MCF 10A (cell line): ENCODE measurements at regions not wholly inside any gene's neighbourhood (a gene's known extent, or its start where the extent isn't known, plus 50 kb on each side); places are given as distances from the start of the nearest gene placed in this dataset.

ENCODE experiments used
- BruUV-seq: library from RNA; stranded (reverse); fragments of 400-500 nt; replicated peaks from 2 replicates; lab custom pipeline; 2021; lab: Mats Ljungman, UMichigan
- CTCF ChIA-PET: fragments of 300-600 bp; sonication (Branson Sonifier 250); formaldehyde crosslinking; extraction: SDS; loops from one replicate; lab custom pipeline; 2021; ENCODE audit warnings: antibody characterized with exemption, inconsistent platforms; lab: Yijun Ruan, JAX
- POLR2A ChIA-PET: fragments of 300-600, 350-650 bp; sonication (Branson Sonifier 250); formaldehyde crosslinking; extraction: SDS; loops from one replicate; lab custom pipeline; 2020; ENCODE audit warnings: antibody characterized with exemption, inconsistent platforms; lab: Yijun Ruan, JAX
- DNase-seq: peaks from one replicate; pipeline ENCODE4 v3.0.0-alpha.2; 2018; ENCODE audit not compliant: unreplicated experiment
- H3K27ac Mint-ChIP-seq: one replicate; pipeline ENCODE4 v1.8.0; 2022; ENCODE audit warnings: mild to moderate bottlenecking, low read depth, mixed read lengths; ENCODE audit not compliant: unreplicated experiment
- H3K27me3 Mint-ChIP-seq: one replicate; pipeline ENCODE4 v1.8.0; 2022; ENCODE audit warnings: mixed read lengths; ENCODE audit not compliant: insufficient read depth, unreplicated experiment
- H3K36me3 Mint-ChIP-seq: one replicate; pipeline ENCODE4 v1.8.0; 2022; ENCODE audit warnings: mild to moderate bottlenecking, moderate library complexity, mixed read lengths; ENCODE audit not compliant: insufficient read depth, unreplicated experiment
- H3K4me1 Mint-ChIP-seq: one replicate; pipeline ENCODE4 v1.8.0; 2022; ENCODE audit warnings: mixed read lengths; ENCODE audit not compliant: insufficient read depth, unreplicated experiment
- H3K4me3 Mint-ChIP-seq: one replicate; pipeline ENCODE4 v1.8.0; 2022; ENCODE audit warnings: mild to moderate bottlenecking, moderate library complexity, mixed read lengths; ENCODE audit not compliant: unreplicated experiment
- H3K9me3 Mint-ChIP-seq: one replicate; pipeline ENCODE4 v1.8.0; 2022; ENCODE audit warnings: mixed read lengths; ENCODE audit not compliant: unreplicated experiment
- intact Hi-C: fragments of 100-400 bp; cut with micrococcal nuclease; formaldehyde crosslinking; loops from 2 replicates; pipeline ENCODE4 v1.14.1; 2022
- TF ChIP-seq, protein P1 (sequence below): fragments of 200-600 bp; IDR thresholded peaks from one replicate; pipeline ENCODE4 v1.8.0; 2022; ENCODE audit warnings: antibody characterized with exemption, mild to moderate bottlenecking; ENCODE audit not compliant: unreplicated experiment

DNA sequence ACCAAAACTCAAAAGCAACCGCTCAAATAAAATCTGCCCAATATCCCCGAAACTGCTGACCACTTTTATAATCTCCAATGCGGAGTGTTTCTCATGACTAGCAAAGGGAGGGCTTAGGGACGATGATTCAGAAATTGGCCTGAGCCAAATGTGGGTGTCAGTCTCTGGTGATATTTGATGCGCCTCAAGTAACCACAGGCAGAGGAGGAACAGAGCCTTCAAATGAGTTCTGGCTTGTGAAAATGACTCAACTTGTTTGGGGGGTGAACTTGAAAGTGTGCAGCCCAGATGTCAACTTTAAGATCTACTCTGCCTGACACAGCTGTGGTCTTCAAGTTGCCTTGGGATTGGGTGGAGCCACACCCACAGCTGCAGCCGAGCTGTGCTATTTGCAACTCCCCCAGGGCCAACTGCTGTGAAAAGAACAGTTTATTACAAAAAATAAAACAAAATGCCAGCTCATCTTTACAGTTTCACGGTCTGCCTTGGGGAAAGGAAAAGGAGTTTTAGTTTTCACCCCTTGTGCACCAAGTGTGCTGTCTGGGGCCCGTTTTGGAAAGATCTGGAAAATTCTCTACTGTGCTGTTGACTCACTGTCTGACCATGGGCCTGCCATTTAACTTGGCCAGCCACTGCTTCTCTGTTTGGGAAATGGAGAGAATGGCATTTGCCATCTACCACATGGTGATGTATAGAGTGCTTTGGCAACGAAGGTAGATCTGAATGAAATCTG lies 222.1 kb downstream of the MTX2 start:
- CTCF ChIA-PET, result interaction anchor here (0.7 to 1.4 kb wide), 3 partner anchors 9 to 193 kb away, joined by 3 to 7 read pairs (median 4); no protein-coding TSS in a partner anchor
- intact Hi-C loops, result no loop called here
- H3K27ac Mint-ChIP-seq, result peak overlapping the region; percentile 90
- H3K36me3 Mint-ChIP-seq, result no peaks in the 10 kb centered on the region
- DNase-seq, result peak; percentile 99
- TF ChIP-seq, protein P1, sequence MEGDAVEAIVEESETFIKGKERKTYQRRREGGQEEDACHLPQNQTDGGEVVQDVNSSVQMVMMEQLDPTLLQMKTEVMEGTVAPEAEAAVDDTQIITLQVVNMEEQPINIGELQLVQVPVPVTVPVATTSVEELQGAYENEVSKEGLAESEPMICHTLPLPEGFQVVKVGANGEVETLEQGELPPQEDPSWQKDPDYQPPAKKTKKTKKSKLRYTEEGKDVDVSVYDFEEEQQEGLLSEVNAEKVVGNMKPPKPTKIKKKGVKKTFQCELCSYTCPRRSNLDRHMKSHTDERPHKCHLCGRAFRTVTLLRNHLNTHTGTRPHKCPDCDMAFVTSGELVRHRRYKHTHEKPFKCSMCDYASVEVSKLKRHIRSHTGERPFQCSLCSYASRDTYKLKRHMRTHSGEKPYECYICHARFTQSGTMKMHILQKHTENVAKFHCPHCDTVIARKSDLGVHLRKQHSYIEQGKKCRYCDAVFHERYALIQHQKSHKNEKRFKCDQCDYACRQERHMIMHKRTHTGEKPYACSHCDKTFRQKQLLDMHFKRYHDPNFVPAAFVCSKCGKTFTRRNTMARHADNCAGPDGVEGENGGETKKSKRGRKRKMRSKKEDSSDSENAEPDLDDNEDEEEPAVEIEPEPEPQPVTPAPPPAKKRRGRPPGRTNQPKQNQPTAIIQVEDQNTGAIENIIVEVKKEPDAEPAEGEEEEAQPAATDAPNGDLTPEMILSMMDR, result no peak
- POLR2A ChIA-PET, result interaction anchor here (0.7 to 4.8 kb wide), 12 partner anchors 9 to 222 kb away, joined by 3 to 32 read pairs (median 4); partner anchors contain the start of gene MTX2
- no TSS peak for BruUV-seq
- H3K4me1 Mint-ChIP-seq, result peaks cover 54% of the 10 kb centered on the region
- H3K4me3 Mint-ChIP-seq, result peak overlapping the region; percentile 55
- H3K27me3 Mint-ChIP-seq, result no peaks in the 10 kb centered on the region
- no peaks in the 10 kb centered on the region for H3K9me3 Mint-ChIP-seq

DNA sequence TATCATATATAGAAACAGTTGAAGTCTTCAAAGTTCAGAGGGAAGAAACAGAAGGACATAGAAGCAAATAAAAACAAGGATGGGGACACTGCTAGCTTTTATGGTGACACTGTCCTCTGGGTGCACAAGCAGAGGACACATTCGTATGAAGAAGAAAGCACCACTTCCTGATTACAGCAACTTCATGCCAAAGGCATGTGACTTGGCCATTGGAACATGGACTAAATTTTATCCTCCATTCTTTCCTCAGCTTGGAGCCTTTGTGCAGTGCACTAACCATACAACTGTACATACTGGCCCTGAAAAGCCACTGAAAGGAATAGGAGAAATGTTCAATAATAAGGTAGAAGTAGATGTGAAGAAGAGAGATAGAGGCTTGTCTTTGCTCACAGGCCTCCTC lies 223.3 kb downstream of the MTX2 start:
- Mint-ChIP-seq H3K27me3 (no peaks in the 10 kb centered on the region), H3K36me3 (no peaks in the 10 kb centered on the region), H3K27ac (peak overlapping the region; percentile 59), H3K4me3 (no peak overlapping the region), H3K4me1 (peaks cover 54% of the 10 kb centered on the region), H3K9me3 (no peaks in the 10 kb centered on the region)
- TF ChIP-seq, protein P1, result no peak
- POLR2A ChIA-PET, result interaction anchor here (0.7 to 4.8 kb wide), 5 partner anchors 19 to 252 kb away, joined by 3 to 32 read pairs (median 6); partner anchors contain the start of gene MTX2
- BruUV-seq, result no TSS peak
- CTCF ChIA-PET, result interaction anchor here (3.2 kb wide), 1 partner anchor 38 kb away, joined by 10 read pairs; no protein-coding TSS in a partner anchor
- intact Hi-C loops, result no loop called here
- DNase-seq, result no peak

DNA sequence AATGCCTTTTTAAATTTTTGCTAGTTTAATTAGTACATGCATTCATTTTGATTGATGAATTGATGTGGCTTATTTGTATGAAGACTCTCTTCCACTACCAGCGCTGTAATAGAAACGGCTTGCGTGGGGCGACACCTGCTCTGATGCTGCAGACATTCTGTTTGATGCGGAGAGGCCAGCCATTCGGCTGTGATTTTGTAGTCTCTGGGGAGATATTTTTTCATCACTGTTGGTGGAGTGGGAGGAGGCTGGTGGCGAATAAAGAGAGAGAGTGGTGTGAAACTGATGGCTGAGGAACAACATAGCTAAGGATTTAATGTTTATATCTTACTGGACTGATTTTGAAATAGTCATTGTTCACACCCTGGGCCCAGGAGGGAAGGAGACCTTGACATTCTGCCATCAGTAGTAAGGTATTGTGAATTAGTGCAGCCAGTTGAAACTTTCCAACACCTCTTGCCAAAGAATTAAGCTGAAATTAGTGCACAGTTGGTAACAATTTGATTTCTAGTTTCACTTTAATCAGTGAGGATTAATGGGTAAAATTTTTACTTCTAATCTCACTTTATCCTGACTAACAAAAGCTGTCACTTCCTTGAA lies 224.1 kb downstream of the MTX2 start:
- intact Hi-C loops, result no loop called here
- ChIA-PET CTCF (interaction anchor here (0.6 to 3.2 kb wide), 4 partner anchors 38 to 353 kb away, joined by 3 to 10 read pairs (median 8); no protein-coding TSS in a partner anchor), POLR2A (interaction anchor here (0.5 to 2.7 kb wide), 11 partner anchors 11 to 822 kb away, joined by 3 to 13 read pairs (median 3); no protein-coding TSS in a partner anchor)
- Mint-ChIP-seq H3K27ac (peak overlapping the region; percentile 59), H3K4me3 (no peak overlapping the region), H3K9me3 (no peaks in the 10 kb centered on the region), H3K4me1 (peaks cover 54% of the 10 kb centered on the region), H3K36me3 (no peaks in the 10 kb centered on the region), H3K27me3 (no peaks in the 10 kb centered on the region)
- DNase-seq, result no peak
- BruUV-seq, result no TSS peak
- TF ChIP-seq, protein P1, result no peak

DNA sequence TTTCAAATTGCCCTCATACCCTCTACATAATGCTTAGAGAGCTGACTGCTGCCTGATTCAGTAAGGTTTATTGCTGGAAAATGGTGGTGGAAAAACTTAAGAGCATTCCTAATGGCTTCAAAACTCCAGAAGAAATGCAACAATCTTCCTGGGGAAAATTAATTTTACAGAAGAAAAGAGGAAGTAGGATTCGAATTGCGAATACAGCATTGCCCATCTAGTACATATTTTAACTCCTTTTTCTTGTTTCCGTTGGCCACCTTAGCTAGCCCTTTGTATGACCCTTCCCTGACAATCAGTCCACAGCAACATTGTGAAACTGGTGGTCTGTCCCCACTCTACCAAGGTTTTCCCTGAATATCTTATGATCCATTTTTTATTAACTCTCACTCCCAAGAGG lies 224.7 kb downstream of the MTX2 start:
- intact Hi-C loops, result no loop called here
- Mint-ChIP-seq H3K36me3 (no peaks in the 10 kb centered on the region), H3K4me3 (no peak overlapping the region), H3K9me3 (no peaks in the 10 kb centered on the region), H3K4me1 (peaks cover 54% of the 10 kb centered on the region), H3K27me3 (no peaks in the 10 kb centered on the region), H3K27ac (no peak overlapping the region)
- no TSS peak for BruUV-seq
- TF ChIP-seq, protein P1, result no peak
- POLR2A ChIA-PET, result interaction anchor here (0.8 to 2.7 kb wide), 12 partner anchors 12 to 821 kb away, joined by 3 to 13 read pairs (median 4); no protein-coding TSS in a partner anchor
- CTCF ChIA-PET, result interaction anchor here (0.6 to 3.2 kb wide), 4 partner anchors 39 to 354 kb away, joined by 3 to 10 read pairs (median 8); no protein-coding TSS in a partner anchor
- no peak for DNase-seq
